ENCODE measurements at regions not wholly inside any gene's neighbourhood (a gene's known extent, or its start where the extent isn't known, plus 50 kb on each side); places are given as distances from the start of the nearest gene placed in this dataset.

- no peaks in the 10 kb centered on the region for H3K36me3 Mint-ChIP-seq (ENCODE audit: insufficient read depth)
- H3K27ac Mint-ChIP-seq, result no peak overlapping the region
- no peak overlapping the region for H3K4me3 Mint-ChIP-seq (ENCODE audit: low read depth)
- H3K9me3 Mint-ChIP-seq (ENCODE audit: low read depth), result peaks cover 7% of the 10 kb centered on the region
- no peak for DNase-seq (ENCODE audit: low spot score, unreplicated experiment)
- TF ChIP-seq, protein P1, sequence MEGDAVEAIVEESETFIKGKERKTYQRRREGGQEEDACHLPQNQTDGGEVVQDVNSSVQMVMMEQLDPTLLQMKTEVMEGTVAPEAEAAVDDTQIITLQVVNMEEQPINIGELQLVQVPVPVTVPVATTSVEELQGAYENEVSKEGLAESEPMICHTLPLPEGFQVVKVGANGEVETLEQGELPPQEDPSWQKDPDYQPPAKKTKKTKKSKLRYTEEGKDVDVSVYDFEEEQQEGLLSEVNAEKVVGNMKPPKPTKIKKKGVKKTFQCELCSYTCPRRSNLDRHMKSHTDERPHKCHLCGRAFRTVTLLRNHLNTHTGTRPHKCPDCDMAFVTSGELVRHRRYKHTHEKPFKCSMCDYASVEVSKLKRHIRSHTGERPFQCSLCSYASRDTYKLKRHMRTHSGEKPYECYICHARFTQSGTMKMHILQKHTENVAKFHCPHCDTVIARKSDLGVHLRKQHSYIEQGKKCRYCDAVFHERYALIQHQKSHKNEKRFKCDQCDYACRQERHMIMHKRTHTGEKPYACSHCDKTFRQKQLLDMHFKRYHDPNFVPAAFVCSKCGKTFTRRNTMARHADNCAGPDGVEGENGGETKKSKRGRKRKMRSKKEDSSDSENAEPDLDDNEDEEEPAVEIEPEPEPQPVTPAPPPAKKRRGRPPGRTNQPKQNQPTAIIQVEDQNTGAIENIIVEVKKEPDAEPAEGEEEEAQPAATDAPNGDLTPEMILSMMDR (IDR thresholded peaks at IDR 0.05; ENCODE audit: unreplicated experiment), result no peak
- H3K4me1 Mint-ChIP-seq (ENCODE audit: low read depth), result no peaks in the 10 kb centered on the region
- H3K27me3 Mint-ChIP-seq, result peaks cover 2% of the 10 kb centered on the region
These were observed 334.7 kb downstream of the IRS2 start for GRCh38 chr13:109451726-109452125.

- H3K4me1 Mint-ChIP-seq (ENCODE audit: low read depth), result no peaks in the 10 kb centered on the region
- TF ChIP-seq, protein P1 (IDR thresholded peaks at IDR 0.05; ENCODE audit: unreplicated experiment), result no peak
- no peak overlapping the region for H3K27ac Mint-ChIP-seq
- H3K36me3 Mint-ChIP-seq (ENCODE audit: insufficient read depth), result no peaks in the 10 kb centered on the region
- peaks cover 7% of the 10 kb centered on the region for H3K9me3 Mint-ChIP-seq (ENCODE audit: low read depth)
- DNase-seq (ENCODE audit: low spot score, unreplicated experiment), result no peak
- H3K27me3 Mint-ChIP-seq, result peaks cover 3% of the 10 kb centered on the region
- no peak overlapping the region for H3K4me3 Mint-ChIP-seq (ENCODE audit: low read depth)
These were observed 337.8 kb downstream of the IRS2 start for GRCh38 chr13:109448629-109449028.

- TF ChIP-seq, protein P1 (IDR thresholded peaks at IDR 0.05; ENCODE audit: unreplicated experiment), result no peak
- no peak overlapping the region for H3K27ac Mint-ChIP-seq
- H3K4me3 Mint-ChIP-seq (ENCODE audit: low read depth), result no peak overlapping the region
- no peaks in the 10 kb centered on the region for H3K4me1 Mint-ChIP-seq (ENCODE audit: low read depth)
- peaks cover 3% of the 10 kb centered on the region for H3K27me3 Mint-ChIP-seq
- no peak for DNase-seq (ENCODE audit: low spot score, unreplicated experiment)
- H3K9me3 Mint-ChIP-seq (ENCODE audit: low read depth), result peaks cover 4% of the 10 kb centered on the region
- no peaks in the 10 kb centered on the region for H3K36me3 Mint-ChIP-seq (ENCODE audit: insufficient read depth)
These were observed 338.7 kb downstream of the IRS2 start for GRCh38 chr13:109447667-109448066.

DNA sequence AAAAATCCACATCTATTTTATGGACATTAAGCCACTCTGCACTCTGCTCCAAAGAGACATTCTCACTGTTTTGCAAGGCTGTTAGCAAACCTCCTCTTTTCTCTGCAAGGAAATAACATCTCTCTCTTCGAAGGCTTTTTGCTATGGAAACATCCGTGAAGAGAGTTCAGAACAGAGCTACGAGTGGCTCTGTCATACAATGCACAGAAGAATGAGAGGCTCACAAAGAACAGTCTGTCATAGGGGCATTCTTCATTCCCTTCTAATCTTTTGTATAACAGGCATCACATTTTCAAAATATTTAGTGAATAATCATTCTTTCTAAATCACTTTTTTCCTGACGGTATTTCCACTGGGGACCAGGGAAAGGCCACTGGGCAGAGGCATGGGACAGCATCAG is 346.1 kb downstream of the IRS2 start:
- DNase-seq (ENCODE audit: low spot score, unreplicated experiment), result no peak
- Mint-ChIP-seq H3K9me3 (ENCODE audit: low read depth) (peaks cover 4% of the 10 kb centered on the region), H3K27ac (no peak overlapping the region), H3K27me3 (peaks cover 7% of the 10 kb centered on the region), H3K4me1 (ENCODE audit: low read depth) (peaks cover 5% of the 10 kb centered on the region), H3K36me3 (ENCODE audit: insufficient read depth) (no peaks in the 10 kb centered on the region), H3K4me3 (ENCODE audit: low read depth) (no peak overlapping the region)
- TF ChIP-seq, protein P1 (IDR thresholded peaks at IDR 0.05; ENCODE audit: unreplicated experiment), result no peak

DNA sequence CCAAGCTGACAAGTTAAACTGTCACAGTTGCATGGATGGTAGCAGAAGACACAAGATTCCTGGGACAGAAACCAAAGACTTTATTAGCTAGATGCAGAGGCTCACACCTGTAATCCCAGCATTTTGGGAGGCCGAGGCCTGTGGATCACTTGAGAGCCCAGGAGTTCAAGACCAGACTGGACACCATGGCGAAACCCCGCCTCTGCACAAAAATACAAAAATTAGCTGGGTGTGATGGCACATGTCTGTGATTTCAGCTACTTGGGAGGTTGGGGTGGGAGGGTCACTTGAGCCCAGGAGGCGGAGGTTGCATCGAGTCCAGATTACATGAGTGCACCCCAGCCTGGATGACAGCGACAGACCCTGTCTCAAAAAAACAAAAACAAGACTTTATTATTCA is 346.6 kb downstream of the IRS2 start:
- Mint-ChIP-seq H3K36me3 (ENCODE audit: insufficient read depth) (no peaks in the 10 kb centered on the region), H3K4me3 (ENCODE audit: low read depth) (no peak overlapping the region), H3K4me1 (ENCODE audit: low read depth) (peaks cover 5% of the 10 kb centered on the region), H3K27ac (no peak overlapping the region), H3K9me3 (ENCODE audit: low read depth) (peaks cover 7% of the 10 kb centered on the region), H3K27me3 (peaks cover 7% of the 10 kb centered on the region)
- DNase-seq (ENCODE audit: low spot score, unreplicated experiment), result no peak
- TF ChIP-seq, protein P1 (IDR thresholded peaks at IDR 0.05; ENCODE audit: unreplicated experiment), result no peak

Measured in progenitor cell of endocrine pancreas (in vitro differentiated cells).